HG03565 (cell line): ENCODE measurements at regions not wholly inside any gene's neighbourhood (a gene's known extent, or its start where the extent isn't known, plus 50 kb on each side); places are given as distances from the start of the nearest gene placed in this dataset.

Experiments used
- ATAC-seq: cut with Tn5 transposase; IDR thresholded peaks from one replicate; pipeline ENCODE4 v1.9.1; 2021; ENCODE audit warnings: mild to moderate bottlenecking, moderate library complexity; ENCODE audit not compliant: unreplicated experiment

- no peak for ATAC-seq
These were observed 203.2 kb upstream of the USP24 start for GRCh38 chr1:55418208-55419000.

- no peak for ATAC-seq
These were observed 201.1 kb upstream of the USP24 start for GRCh38 chr1:55416164-55416842.

GRCh38 chr1:55413286-55413685 lies 198.1 kb upstream of the USP24 start:
- ATAC-seq, result no peak

DNA sequence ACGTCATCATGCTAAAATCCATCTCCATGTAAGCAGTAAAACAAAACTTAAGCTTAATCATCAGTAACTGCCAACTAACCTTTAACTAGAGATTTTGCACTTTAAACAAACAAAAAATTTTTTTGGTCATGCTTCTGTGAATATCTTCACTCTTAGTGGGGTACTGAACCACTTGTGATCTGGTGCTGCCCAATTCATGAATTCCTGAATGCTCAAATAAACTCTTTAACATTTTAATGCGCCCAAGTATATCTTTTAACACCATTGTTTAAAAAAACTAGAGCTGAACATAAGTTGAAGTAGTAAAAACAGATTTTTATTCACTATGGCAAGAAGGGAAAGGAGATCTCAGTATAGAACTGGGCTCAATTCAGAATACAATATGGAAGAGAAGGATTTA lies 196.9 kb upstream of the USP24 start:
- no peak for ATAC-seq

- ATAC-seq, result no peak
These were observed 187.7 kb upstream of the USP24 start for GRCh38 chr1:55402671-55403464.

DNA sequence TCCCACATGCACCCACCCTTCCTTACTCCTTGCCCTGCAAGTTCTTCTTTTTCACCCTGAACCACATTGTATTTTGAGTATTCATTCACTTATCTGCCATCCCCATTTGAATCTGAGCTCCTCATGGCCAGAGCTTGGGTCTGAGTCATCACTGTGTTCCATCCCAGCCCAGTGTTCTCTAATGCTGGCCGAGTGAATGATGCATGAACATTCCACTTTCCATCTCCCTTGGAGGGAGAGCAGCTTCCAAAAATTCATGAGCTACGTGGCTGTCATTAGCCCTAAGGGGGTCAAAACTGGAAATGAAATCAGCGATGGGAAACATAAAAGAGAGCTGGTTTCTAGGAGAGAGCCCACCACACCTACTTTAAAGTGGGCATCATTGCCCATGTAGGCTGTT lies 187.0 kb upstream of the USP24 start:
- no peak for ATAC-seq

DNA sequence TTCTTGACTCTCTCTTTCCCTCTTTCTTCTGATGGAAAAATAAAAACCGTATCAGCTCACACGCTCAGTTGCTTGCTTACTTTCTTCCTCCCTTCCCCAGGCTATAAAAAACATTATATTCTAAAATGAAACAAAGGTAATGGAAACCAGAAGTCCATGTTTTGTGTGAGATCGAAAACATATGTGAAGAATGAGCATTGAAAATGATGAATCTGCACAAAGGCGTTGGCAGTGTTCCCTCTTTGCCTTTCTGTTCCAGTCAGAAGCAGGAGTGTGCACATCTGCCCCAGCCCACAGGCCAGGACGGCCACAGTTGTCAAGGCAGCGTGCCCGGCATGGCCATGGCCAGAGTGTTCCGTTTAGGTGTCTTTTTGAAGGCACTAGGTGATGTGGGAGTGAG lies 185.3 kb upstream of the USP24 start:
- ATAC-seq, result no peak

GRCh38 chr1:55399346-55399745 lies 184.2 kb upstream of the USP24 start:
- ATAC-seq, result no peak

DNA sequence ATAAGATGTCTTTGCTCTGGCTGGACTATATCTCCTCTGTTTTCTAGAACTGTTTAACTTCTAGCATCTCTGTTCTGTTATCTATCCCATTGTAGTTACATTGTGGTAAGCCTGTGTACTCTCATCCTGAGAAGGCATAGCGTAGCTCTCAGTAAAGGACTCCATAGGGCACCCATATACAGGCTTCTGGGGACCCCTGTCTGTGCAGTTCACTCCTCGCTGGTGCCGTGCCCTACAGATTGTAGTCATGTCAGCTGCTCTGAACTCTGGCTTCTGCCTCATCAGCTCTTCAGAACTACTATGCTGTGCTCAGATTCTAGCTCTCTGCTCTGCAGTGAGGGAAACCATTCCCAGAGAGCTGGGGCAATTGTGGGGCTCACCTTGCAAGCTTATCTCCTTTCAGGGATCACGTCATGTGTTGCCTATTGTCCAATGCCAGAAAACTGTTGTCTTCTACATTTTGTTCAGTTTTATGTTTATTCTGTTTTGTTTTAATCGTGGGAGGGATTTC lies 181.3 kb upstream of the USP24 start:
- no peak for ATAC-seq

GRCh38 chr1:55388960-55389359 lies 173.8 kb upstream of the USP24 start:
- ATAC-seq, result no peak

DNA sequence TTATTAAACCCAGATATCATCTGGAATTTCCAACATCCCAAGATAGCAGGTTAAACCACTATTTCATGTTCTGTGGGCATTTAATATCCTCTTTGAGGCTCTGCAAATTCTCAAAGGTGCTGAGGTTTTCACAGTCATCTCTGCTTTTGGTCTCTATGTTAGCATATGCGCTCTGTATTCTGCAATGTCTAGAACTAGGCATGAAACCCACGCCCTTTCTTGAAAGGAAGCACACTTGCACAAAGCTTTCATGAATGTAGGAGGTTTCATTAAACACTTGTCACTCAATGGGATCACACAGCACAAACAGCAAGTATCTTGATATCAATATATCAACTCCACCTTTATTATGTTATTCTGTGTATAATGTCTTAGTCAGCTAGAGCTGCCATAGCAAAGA lies 172.0 kb upstream of the USP24 start:
- ATAC-seq, result no peak

DNA sequence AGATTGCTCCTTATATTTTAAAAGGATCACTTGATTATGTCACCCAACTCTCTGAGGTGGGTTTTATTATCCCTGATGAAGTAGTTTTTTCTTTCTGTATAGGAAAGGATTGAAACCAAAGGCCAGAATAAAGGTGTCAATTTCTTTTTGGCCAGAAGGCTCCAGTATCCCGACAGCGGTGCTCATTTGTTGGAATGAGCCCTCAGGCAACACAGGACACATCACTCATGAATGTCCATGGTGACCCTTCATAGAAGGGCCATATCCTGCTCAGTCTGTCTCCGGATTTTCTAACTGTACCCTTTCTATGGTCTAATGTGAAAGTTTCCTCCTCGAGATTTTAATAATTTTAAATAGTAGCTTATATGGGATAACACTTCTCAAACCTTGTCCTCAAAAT lies 171.3 kb upstream of the USP24 start:
- no peak for ATAC-seq

GRCh38 chr1:55385402-55386018 lies 170.3 kb upstream of the USP24 start:
- no peak for ATAC-seq

GRCh38 chr1:55384637-55385036 lies 169.5 kb upstream of the USP24 start:
- ATAC-seq, result no peak

DNA sequence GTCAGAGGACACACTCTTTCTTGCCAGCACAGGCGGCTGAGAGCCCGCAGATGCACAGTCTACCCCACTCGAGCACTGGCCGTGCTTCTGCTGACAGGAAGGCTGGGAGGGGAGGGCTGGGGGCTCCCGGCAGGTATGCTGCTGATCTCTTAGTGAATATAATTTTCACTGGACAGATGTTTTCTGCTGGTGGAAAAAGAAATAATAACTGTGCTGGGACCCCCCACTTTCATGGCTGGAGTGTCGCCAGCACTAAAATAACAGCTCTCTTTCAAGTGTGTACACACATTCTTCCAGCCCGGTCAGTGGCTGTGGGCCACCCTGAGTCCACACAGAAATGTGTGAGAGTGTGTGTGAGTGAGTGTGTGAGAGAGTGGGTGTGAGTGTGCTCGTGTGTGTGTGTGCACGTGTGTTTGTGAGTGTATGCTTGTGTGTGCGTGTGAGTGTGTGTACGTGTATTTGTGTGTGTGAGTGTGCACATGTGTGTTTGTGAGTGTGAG lies 167.7 kb upstream of the USP24 start:
- no peak for ATAC-seq

GRCh38 chr1:55381983-55382382 lies 166.8 kb upstream of the USP24 start:
- no peak for ATAC-seq

- ATAC-seq, result no peak
These were observed 166.3 kb upstream of the USP24 start for GRCh38 chr1:55381491-55381890.

DNA sequence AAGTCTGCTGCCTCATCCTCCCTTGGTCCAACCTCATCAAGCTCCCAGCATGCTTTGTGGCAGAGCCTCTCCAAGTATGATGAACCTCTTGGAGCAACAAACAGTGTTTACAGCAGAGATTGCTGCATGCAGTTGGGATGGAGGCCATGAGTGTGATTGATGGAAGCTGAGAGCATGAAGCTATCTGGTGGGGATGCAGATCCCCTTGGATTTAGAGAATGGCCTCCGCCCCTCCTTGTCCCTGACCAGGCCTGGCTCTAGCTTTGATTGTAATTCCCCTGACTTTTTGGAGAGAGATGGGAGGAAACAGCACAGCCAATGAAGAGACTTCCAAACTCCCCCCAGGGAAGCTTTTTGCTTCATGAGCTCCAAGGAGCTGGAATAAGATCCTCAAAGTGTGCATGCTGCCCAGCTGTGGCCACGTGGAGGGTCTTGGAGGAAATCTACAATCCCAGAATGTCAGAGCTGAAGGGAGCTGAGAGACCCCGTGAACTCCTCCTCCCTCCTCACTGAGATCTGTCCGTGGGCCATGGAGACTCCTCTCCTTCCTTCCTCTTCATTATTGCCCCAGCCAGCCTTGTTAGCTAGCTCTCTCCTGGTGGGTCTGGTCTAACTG lies 165.3 kb upstream of the USP24 start:
- no peak for ATAC-seq

GRCh38 chr1:55378582-55378981 lies 163.4 kb upstream of the USP24 start:
- no peak for ATAC-seq

- no peak for ATAC-seq
These were observed 161.7 kb upstream of the USP24 start for GRCh38 chr1:55376897-55377296.
